PC-3 (cell line): ENCODE measurements at regions not wholly inside any gene's neighbourhood (a gene's known extent, or its start where the extent isn't known, plus 50 kb on each side); places are given as distances from the start of the nearest gene placed in this dataset.

Source experiments
- ATAC-seq: fragments of 200-7000 bp; cut with Tn5 transposase; 2 replicates; pipeline ENCODE4 v1.9.1; 2020; ENCODE audit warnings: mild to moderate bottlenecking, moderate library complexity
- BruUV-seq: library from RNA; stranded (reverse); fragments of 400-500 nt; replicated peaks from 2 replicates; lab custom pipeline; 2021; lab: Mats Ljungman, UMichigan
- CTCF ChIA-PET: fragments of 300-600 bp; sonication (Branson Sonifier 250); formaldehyde crosslinking; loops from one replicate; lab custom pipeline; 2022; ENCODE audit warnings: antibody characterized with exemption; lab: Charles Lee
- POLR2A ChIA-PET: fragments of 300-600 bp; sonication (Branson Sonifier 250); formaldehyde crosslinking; loops from one replicate; lab custom pipeline; 2022; ENCODE audit warnings: antibody characterized with exemption; ENCODE audit not compliant: unreplicated experiment; lab: Charles Lee
- DNase-seq: peaks from one replicate; pipeline ENCODE4 v3.0.0-alpha.2; 2015
- H2AFZ ChIP-seq: fragments of 300-600 bp; sonication (generic); 2 replicates; pipeline ENCODE4 v1.6.0; 2016; ENCODE audit warnings: antibody characterized with exemption, low read length
- H3F3A ChIP-seq: fragments of 300-600 bp; sonication (generic); one replicate; pipeline ENCODE4 v1.6.0; 2017; ENCODE audit warnings: antibody characterized with exemption, low read length, control low read depth, mild to moderate bottlenecking; ENCODE audit not compliant: unreplicated experiment
- H3K27ac ChIP-seq: fragments of 300-600 bp; sonication (generic); 2 replicates; pipeline ENCODE4 v1.5.1; 2016; ENCODE audit warnings: mild to moderate bottlenecking, low read length
- H3K27me3 ChIP-seq: fragments of 300-600 bp; sonication (generic); 2 replicates; pipeline ENCODE4 v1.6.1; 2016; ENCODE audit warnings: low read length, mixed read lengths
- H3K36me3 ChIP-seq: fragments of 300-600 bp; sonication (generic); 2 replicates; pipeline ENCODE4 v1.6.1; 2016; ENCODE audit warnings: low read depth, mixed run types, low read length, mixed read lengths
- H3K4me1 ChIP-seq: fragments of 300-600 bp; sonication (generic); 2 replicates; pipeline ENCODE4 v1.5.1; 2016; ENCODE audit warnings: low read length; ENCODE audit not compliant: insufficient read depth
- H3K4me2 ChIP-seq: fragments of 300-600 bp; sonication (generic); 2 replicates; pipeline ENCODE4 v1.6.0; 2016; ENCODE audit warnings: low read length
- H3K4me3 ChIP-seq: fragments of 300-600 bp; sonication (generic); 2 replicates; pipeline ENCODE4 v1.5.1; 2016; ENCODE audit warnings: mild to moderate bottlenecking, low read length, mixed read lengths
- H3K79me2 ChIP-seq: fragments of 300-600 bp; sonication (generic); 2 replicates; pipeline ENCODE4 v1.6.1; 2017; ENCODE audit warnings: low read length, mixed read lengths
- H3K9ac ChIP-seq: fragments of 300-600 bp; sonication (generic); 2 replicates; pipeline ENCODE4 v1.6.0; 2016; ENCODE audit warnings: mild to moderate bottlenecking, low read length
- H3K9me2 ChIP-seq: fragments of 300-600 bp; sonication (generic); replicated peaks from 2 replicates; pipeline ENCODE4 v1.6.1; 2016; ENCODE audit warnings: mixed run types, low read length, mixed read lengths
- H3K9me3 ChIP-seq: fragments of 300-600 bp; sonication (generic); 2 replicates; pipeline ENCODE4 v1.6.1; 2016; ENCODE audit warnings: low read length, mixed read lengths
- H4K20me1 ChIP-seq: fragments of 300-600 bp; sonication (generic); 2 replicates; pipeline ENCODE4 v1.6.1; 2016; ENCODE audit warnings: low read length, mixed read lengths
- CTCF ChIP-seq: fragments of 300-600 bp; sonication (generic); conservative IDR thresholded peaks from 2 replicates; pipeline ENCODE4 v1.5.1; 2017; ENCODE audit warnings: antibody characterized with exemption, low read depth, mild to moderate bottlenecking, low read length
- EZH2 ChIP-seq: fragments of 300-600 bp; sonication (generic); IDR thresholded peaks from one replicate; pipeline ENCODE4 v1.6.1; 2017; ENCODE audit warnings: antibody characterized with exemption, mild to moderate bottlenecking, low read length; ENCODE audit not compliant: unreplicated experiment
- EZH2phosphoT487 ChIP-seq: fragments of 300-600 bp; sonication (generic); IDR thresholded peaks from 2 replicates; pipeline ENCODE4 v1.6.1; 2018; ENCODE audit warnings: mild to moderate bottlenecking, antibody characterized with exemption, low read length, borderline replicate concordance
- intact Hi-C: fragments of 100-400 bp; cut with micrococcal nuclease; formaldehyde crosslinking; loops from 2 replicates; pipeline ENCODE4 v1.9.0; 2023

GRCh38 chr12:60043236-60043635 is 447.4 kb downstream of the SLC16A7 start:
- no peaks in the 10 kb centered on the region for H3K36me3 ChIP-seq
- H3K4me3 ChIP-seq = no peak overlapping the region
- no peak overlapping the region for H3K27ac ChIP-seq
- no peak overlapping the region for H3K9ac ChIP-seq
- no peak for ATAC-seq
- H4K20me1 ChIP-seq = no peaks in the 10 kb centered on the region
- POLR2A ChIA-PET = interaction anchor here (0.7 kb wide), 1 partner anchor 394 kb away, joined by 6 read pairs; no protein-coding TSS in a partner anchor
- intact Hi-C loops = no loop called here
- peaks cover 6% of the 10 kb centered on the region; the same call in 1 of the 2 replicates for H3K4me1 ChIP-seq
- DNase-seq = no peak
- H2AFZ ChIP-seq = no peak overlapping the region
- no peaks in the 10 kb centered on the region for H3K27me3 ChIP-seq
- no peaks in the 10 kb centered on the region for H3K9me2 ChIP-seq
- CTCF ChIA-PET = no interaction called here
- no peak overlapping the region for H3K4me2 ChIP-seq
- no peaks in the 10 kb centered on the region for H3K79me2 ChIP-seq
- BruUV-seq = no TSS peak
- H3F3A ChIP-seq = no peaks in the 10 kb centered on the region
- no peaks in the 10 kb centered on the region for H3K9me3 ChIP-seq
- no peak for TF ChIP-seq CTCF
- TF ChIP-seq EZH2 = no peak
- no peak for TF ChIP-seq EZH2phosphoT487

- intact Hi-C loops = loop anchor here (5.0 kb wide), 1 partner anchor 80 kb away; no protein-coding TSS in a partner anchor
- CTCF ChIA-PET = no interaction called here
- no peak overlapping the region for H2AFZ ChIP-seq
- no peaks in the 10 kb centered on the region for H3K36me3 ChIP-seq
- peaks cover 13% of the 10 kb centered on the region for H3K4me1 ChIP-seq
- 0 out of 2 replicates have a peak overlapping the region, but pooled peaks have one; percentile 6 for H3K27ac ChIP-seq
- H3K9ac ChIP-seq = no peak overlapping the region
- peak; percentile 64 for DNase-seq
- no peak overlapping the region for H3K4me3 ChIP-seq
- H3K4me2 ChIP-seq = 0 out of 2 replicates have a peak overlapping the region, but pooled peaks have one; percentile 5
- H4K20me1 ChIP-seq = no peaks in the 10 kb centered on the region
- no peaks in the 10 kb centered on the region for H3K9me2 ChIP-seq
- POLR2A ChIA-PET = no interaction called here
- no peaks in the 10 kb centered on the region for H3K79me2 ChIP-seq
- no peaks in the 10 kb centered on the region for H3K9me3 ChIP-seq
- H3F3A ChIP-seq = no peaks in the 10 kb centered on the region
- peak; percentile 71 for ATAC-seq
- no TSS peak for BruUV-seq
- no peaks in the 10 kb centered on the region for H3K27me3 ChIP-seq
- TF ChIP-seq EZH2 (no peak), CTCF (no peak), EZH2phosphoT487 (no peak)
Measured at GRCh38 chr12:60052483-60052882, 456.7 kb downstream of the SLC16A7 start.

- Histone ChIP-seq H3K27ac (no peak overlapping the region), H3K27me3 (no peaks in the 10 kb centered on the region), H3K9me2 (no peaks in the 10 kb centered on the region), H3K79me2 (no peaks in the 10 kb centered on the region), H3K4me3 (no peak overlapping the region), H2AFZ (0 out of 2 replicates have a peak overlapping the region, but pooled peaks have one; percentile 19), H4K20me1 (no peaks in the 10 kb centered on the region), H3K4me2 (no peak overlapping the region), H3F3A (no peaks in the 10 kb centered on the region), H3K9me3 (no peaks in the 10 kb centered on the region), H3K9ac (no peak overlapping the region), H3K4me1 (no peaks in the 10 kb centered on the region), H3K36me3 (no peaks in the 10 kb centered on the region)
- ChIA-PET POLR2A (no interaction called here), CTCF (no interaction called here)
- TF ChIP-seq EZH2phosphoT487 = no peak
- no peak for TF ChIP-seq CTCF
- no peak for TF ChIP-seq EZH2
- DNase-seq = peak; percentile 14
- intact Hi-C loops = no loop called here
- peak; percentile 35; the same call in 1 of the 2 replicates for ATAC-seq
- BruUV-seq = no TSS peak
Measured at GRCh38 chr12:60059180-60059579, 463.4 kb downstream of the SLC16A7 start.
